ENCODE measurements at regions not wholly inside any gene's neighbourhood (a gene's known extent, or its start where the extent isn't known, plus 50 kb on each side); places are given as distances from the start of the nearest gene placed in this dataset.
A peak's percentile ranks its signal among the peaks of the same experiment; 100 is the strongest.
"Not testable (repeated sequence)": the region's sequence is repeated elsewhere in the genome, so short reads cannot be mapped to it uniquely, and the experiment has no call there.

- no peak for DNase-seq (ENCODE audit: low spot score)
These were observed 608.5 kb upstream of the USP24 start for GRCh38 chr1:55823541-55824250.

GRCh38 chr1:55822891-55823290 lies 607.7 kb upstream of the USP24 start:
- no peak for DNase-seq (ENCODE audit: low spot score)

- DNase-seq (ENCODE audit: low spot score): no peak
These were observed 606.1 kb upstream of the USP24 start for GRCh38 chr1:55821234-55821633.

GRCh38 chr1:55820501-55820900 lies 605.3 kb upstream of the USP24 start:
- DNase-seq (ENCODE audit: low spot score): no peak

GRCh38 chr1:55819011-55819410 lies 603.8 kb upstream of the USP24 start:
- no peak for DNase-seq (ENCODE audit: low spot score)

- no peak for DNase-seq (ENCODE audit: low spot score)
These were observed 601.6 kb upstream of the USP24 start for GRCh38 chr1:55816456-55817426.

- no peak for DNase-seq (ENCODE audit: low spot score)
These were observed 600.7 kb upstream of the USP24 start for GRCh38 chr1:55815745-55816455.

- DNase-seq (ENCODE audit: low spot score): no peak
These were observed 599.8 kb upstream of the USP24 start for GRCh38 chr1:55814967-55815366.

GRCh38 chr1:55813618-55814017 lies 598.5 kb upstream of the USP24 start:
- DNase-seq (ENCODE audit: low spot score): no peak

- DNase-seq (ENCODE audit: low spot score): no peak
These were observed 597.1 kb upstream of the USP24 start for GRCh38 chr1:55812281-55812680.

GRCh38 chr1:55808263-55808662 lies 593.1 kb upstream of the USP24 start:
- DNase-seq (ENCODE audit: low spot score): no peak

- no peak for DNase-seq (ENCODE audit: low spot score)
These were observed 588.3 kb upstream of the USP24 start for GRCh38 chr1:55803429-55803828.

GRCh38 chr1:55801481-55801880 lies 586.3 kb upstream of the USP24 start:
- DNase-seq (ENCODE audit: low spot score): no peak

- DNase-seq (ENCODE audit: low spot score): no peak
These were observed 585.3 kb upstream of the USP24 start for GRCh38 chr1:55800503-55800902.

GRCh38 chr1:55793856-55794255 lies 578.7 kb upstream of the USP24 start:
- no peak for DNase-seq (ENCODE audit: low spot score)

GRCh38 chr1:55792870-55793269 lies 577.7 kb upstream of the USP24 start:
- DNase-seq (ENCODE audit: low spot score): no peak

- DNase-seq (ENCODE audit: low spot score): no peak
These were observed 574.3 kb upstream of the USP24 start for GRCh38 chr1:55789466-55789865.

- no peak for DNase-seq (ENCODE audit: low spot score)
These were observed 571.2 kb upstream of the USP24 start for GRCh38 chr1:55786396-55786795.

GRCh38 chr1:55784941-55785450 lies 569.8 kb upstream of the USP24 start:
- not testable (repeated sequence) for DNase-seq (ENCODE audit: low spot score)

- DNase-seq (ENCODE audit: low spot score): peak; percentile 18
These were observed 566.8 kb upstream of the USP24 start for GRCh38 chr1:55781944-55782482.

GRCh38 chr1:55781003-55781402 lies 565.8 kb upstream of the USP24 start:
- DNase-seq (ENCODE audit: low spot score): no peak

- no peak for DNase-seq (ENCODE audit: low spot score)
These were observed 562.4 kb upstream of the USP24 start for GRCh38 chr1:55777545-55777944.
